ENCODE measurements at regions not wholly inside any gene's neighbourhood (a gene's known extent, or its start where the extent isn't known, plus 50 kb on each side); places are given as distances from the start of the nearest gene placed in this dataset.

GRCh38 chr13:69604698-69605097 is 502.9 kb upstream of the ATXN8OS start:
- Histone ChIP-seq H2BK12ac (ENCODE audit: low read depth, low read length) (no peak overlapping the region), H3K27me3 (replicated peaks in 1 of 4; ENCODE audit: control insufficient read depth in 3 of 4, extremely low read depth in 1 of 4, insufficient read depth in 3 of 4, low read length in 3 of 4) (no peaks in the 10 kb centered on the region), H4K91ac (replicated peaks; ENCODE audit: insufficient read length, low read length) (no peak overlapping the region), H2BK120ac (replicated peaks; ENCODE audit: low read depth, low read length) (no peak overlapping the region), H4K8ac (ENCODE audit: extremely low read depth, insufficient read depth, low read length) (no peak overlapping the region), H2AFZ (ENCODE audit: low read length) (no peak overlapping the region), H3K4ac (replicated peaks; ENCODE audit: insufficient read length, low read depth, low read length) (no peak overlapping the region), H3K4me2 (ENCODE audit: insufficient read depth in 1 of 2, low read depth in 2 of 2, low read length in 2 of 2) (no peak overlapping the region), H3K4me1 (replicated peaks in 1 of 4; ENCODE audit: control insufficient read depth in 3 of 4, insufficient read depth in 4 of 4, low read length in 3 of 4) (no peaks in the 10 kb centered on the region), H4K20me1 (replicated peaks in 1 of 2; ENCODE audit: control insufficient read depth in 1 of 2, insufficient read depth in 2 of 2, low read length in 2 of 2) (no peaks in the 10 kb centered on the region), H3K79me2 (ENCODE audit: control insufficient read depth in 1 of 2, insufficient read depth in 2 of 2, low read length in 2 of 2) (no peaks in the 10 kb centered on the region), H2BK20ac (ENCODE audit: low read length) (no peak overlapping the region), H3K9ac (replicated peaks in 1 of 4; ENCODE audit: extremely low read depth in 1 of 4, low read depth in 3 of 4, low read length in 3 of 4) (no peak overlapping the region), H3K23ac (ENCODE audit: insufficient read length) (no peak overlapping the region), H4K5ac (ENCODE audit: insufficient read length, low read depth, low read length) (no peak overlapping the region), H3K4me3 (ENCODE audit: extremely low read depth in 1 of 4, insufficient read depth in 2 of 4, low read depth in 3 of 4, low read length in 4 of 4) (no peak overlapping the region), H2AK5ac (ENCODE audit: low read depth, low read length) (no peak overlapping the region), H3K14ac (ENCODE audit: insufficient read length) (no peak overlapping the region), H3K79me1 (ENCODE audit: low read depth, low read length) (no peaks in the 10 kb centered on the region), H3K23me2 (ENCODE audit: low read depth, low read length) (no peaks in the 10 kb centered on the region), H3K27ac (ENCODE audit: low read depth, low read length) (no peak overlapping the region), H3K18ac (ENCODE audit: extremely low read depth, low read length) (no peak overlapping the region), H2BK5ac (ENCODE audit: low read depth, low read length) (no peak overlapping the region), H3K9me3 (ENCODE audit: insufficient read depth in 2 of 2, low read depth in 1 of 2, low read length in 1 of 2) (no peaks in the 10 kb centered on the region), H3K36me3 (ENCODE audit: control insufficient read depth in 2 of 4, insufficient read depth in 4 of 4, low read length in 3 of 4) (no peaks in the 10 kb centered on the region), H2BK15ac (ENCODE audit: low read length) (no peak overlapping the region), H3K56ac (replicated peaks; ENCODE audit: insufficient read length, low read depth, low read length) (no peak overlapping the region)
- ChIA-PET CTCF (ENCODE audit: partially characterized antibody) (interaction anchor here (0.9 kb wide), 1 partner anchor 10 kb away, joined by 3 read pairs; no protein-coding TSS in a partner anchor), POLR2A (ENCODE audit: partially characterized antibody) (no interaction called here)
- DNase-seq (ENCODE audit: low read depth in 1 of 2, low spot score in 2 of 2): no peak
- no peak for FAIRE-seq
- 100% methylated on average over 1 of the region's 1 CpG; no CpG with 5 or more reads in 1 of the 2 experiments for WGBS, 2 experiments (ENCODE audit: extremely low coverage in 1 of 2, insufficient coverage in 1 of 2, insufficient read length in 1 of 2, insufficient replicate concordance in 2 of 2, low coverage in 1 of 2, low lambda C conversion rate in 2 of 2, missing lambda C conversion rate in 1 of 2)
- TF ChIP-seq CBX5 (IDR thresholded peaks at IDR 0.05; ENCODE audit: low read depth, low read length): no peak
- TF ChIP-seq SP1 (IDR thresholded peaks at IDR 0.05; ENCODE audit: low read depth, low read length): no peak
- no peak for TF ChIP-seq SUZ12 (IDR thresholded peaks at IDR 0.05; ENCODE audit: low read length)
- TF ChIP-seq ASH2L (IDR thresholded peaks at IDR 0.05; ENCODE audit: low read length): no peak
- TF ChIP-seq SP2 (IDR thresholded peaks at IDR 0.05; ENCODE audit: low read length): no peak
- no peak for TF ChIP-seq JUND (IDR thresholded peaks at IDR 0.05; ENCODE audit: low read length)
- TF ChIP-seq MAX (IDR thresholded peaks at IDR 0.05): no peak
- TF ChIP-seq SRF (IDR thresholded peaks at IDR 0.05; ENCODE audit: low read depth, low read length): no peak
- TF ChIP-seq BCL11A (IDR thresholded peaks at IDR 0.05; ENCODE audit: low read depth in 2 of 2, low read length in 2 of 2): no peak
- TF ChIP-seq EP300 (IDR thresholded peaks at IDR 0.05; ENCODE audit: borderline replicate concordance in 1 of 2, low read depth in 2 of 2, low read length in 2 of 2): no peak
- TF ChIP-seq CHD2 (IDR thresholded peaks at IDR 0.05; ENCODE audit: low read length): no peak
- no peak for TF ChIP-seq RBBP5 (IDR thresholded peaks at IDR 0.05; ENCODE audit: borderline replicate concordance, low read depth, low read length)
- TF ChIP-seq ATF2 (IDR thresholded peaks at IDR 0.05; ENCODE audit: low read length): no peak

Data from H1 (cell line).